NCI-H2171 treated with DMSO at 0.1 percent for 48 hours (cell line): ENCODE measurements at regions not wholly inside any gene's neighbourhood (a gene's known extent, or its start where the extent isn't known, plus 50 kb on each side); places are given as distances from the start of the nearest gene placed in this dataset.
A peak's percentile ranks its signal among the peaks of the same experiment; 100 is the strongest.
"Not testable (repeated sequence)": the region's sequence is repeated elsewhere in the genome, so short reads cannot be mapped to it uniquely, and the experiment has no call there.

Source experiments
- DNase-seq: peaks from one replicate; lab custom pipeline; 2025; lab: John Stamatoyannopoulos, UW

GRCh38 chr14:83091991-83092956, 1558.6 kb upstream of the SEL1L start:
- DNase-seq: not testable (repeated sequence)

- no peak for DNase-seq
Observed at GRCh38 chr14:83096092-83096491, 1562.4 kb upstream of the SEL1L start.

GRCh38 chr14:83101846-83102245, 1568.2 kb upstream of the SEL1L start:
- no peak for DNase-seq

GRCh38 chr14:83118029-83118428, 1584.4 kb upstream of the SEL1L start:
- no peak for DNase-seq

GRCh38 chr14:83120187-83120586, 1586.5 kb upstream of the SEL1L start:
- no peak for DNase-seq

GRCh38 chr14:83126076-83126475, 1592.4 kb upstream of the SEL1L start:
- DNase-seq: no peak

- no peak for DNase-seq
Observed at GRCh38 chr14:83128783-83129182, 1595.1 kb upstream of the SEL1L start.

GRCh38 chr14:83129496-83129895, 1595.8 kb upstream of the SEL1L start:
- DNase-seq: no peak

- DNase-seq: peak; percentile 47
Observed at GRCh38 chr14:83133981-83134645, 1600.5 kb upstream of the SEL1L start.

GRCh38 chr14:83140756-83141155, 1607.1 kb upstream of the SEL1L start:
- no peak for DNase-seq

GRCh38 chr14:83147006-83147405, 1613.4 kb upstream of the SEL1L start:
- no peak for DNase-seq

GRCh38 chr14:83151571-83151970, 1617.9 kb upstream of the SEL1L start:
- peak; percentile 84 for DNase-seq

GRCh38 chr14:83153081-83153480, 1619.4 kb upstream of the SEL1L start:
- DNase-seq: no peak

GRCh38 chr14:83162361-83162929, 1628.8 kb upstream of the SEL1L start:
- DNase-seq: no peak

- DNase-seq: no peak
Observed at GRCh38 chr14:83163016-83163415, 1629.4 kb upstream of the SEL1L start.

GRCh38 chr14:83164016-83164415, 1630.4 kb upstream of the SEL1L start:
- DNase-seq: no peak

- no peak for DNase-seq
Observed at GRCh38 chr14:83164591-83164990, 1630.9 kb upstream of the SEL1L start.

- DNase-seq: no peak
Observed at GRCh38 chr14:83170165-83170564, 1636.5 kb upstream of the SEL1L start.

GRCh38 chr14:83171761-83172160, 1638.1 kb upstream of the SEL1L start:
- no peak for DNase-seq

GRCh38 chr14:83172363-83172762, 1638.7 kb upstream of the SEL1L start:
- DNase-seq: no peak

GRCh38 chr14:83173687-83174086, 1640.0 kb upstream of the SEL1L start:
- no peak for DNase-seq

GRCh38 chr14:83184531-83184930, 1650.9 kb upstream of the SEL1L start:
- peak; percentile 50 for DNase-seq

- not testable (repeated sequence) for DNase-seq
Observed at GRCh38 chr14:83188311-83188710, 1654.7 kb upstream of the SEL1L start.
